Parathyroid adenoma (tissue), 2 donors: ENCODE measurements at regions not wholly inside any gene's neighbourhood (a gene's known extent, or its start where the extent isn't known, plus 50 kb on each side); places are given as distances from the start of the nearest gene placed in this dataset.
"Not testable (repeated sequence)": the region's sequence is repeated elsewhere in the genome, so short reads cannot be mapped to it uniquely, and the experiment has no call there.

Experiments
- H2AFZ ChIP-seq: fragments of 300-600 bp; sonication (generic); one replicate; pipeline ENCODE4 v1.7.0; 2017; ENCODE audit warnings: antibody characterized with exemption, mild to moderate bottlenecking
- H3K27ac ChIP-seq: fragments of 300-600 bp; sonication (generic); one replicate; pipeline ENCODE4 v1.7.0; 2017
- H3K27me3 ChIP-seq: fragments of 300-600 bp; sonication (generic); one replicate; pipeline ENCODE4 v1.7.0; 2017; ENCODE audit warnings: low read length; ENCODE audit not compliant: control insufficient read depth, insufficient read depth
- H3K36me3 ChIP-seq: fragments of 300-600 bp; sonication (generic); one replicate; pipeline ENCODE4 v1.7.0; 2017; ENCODE audit warnings: low read length; ENCODE audit not compliant: control insufficient read depth, insufficient read depth
- H3K4me1 ChIP-seq: fragments of 300-600 bp; sonication (generic); one replicate; pipeline ENCODE4 v1.7.0; 2017; ENCODE audit warnings: control low read depth
- H3K4me2 ChIP-seq: fragments of 300-600 bp; sonication (generic); one replicate; pipeline ENCODE4 v1.7.0; 2017; ENCODE audit warnings: low read length
- H3K4me3 ChIP-seq: fragments of 300-600 bp; sonication (generic); one replicate; pipeline ENCODE4 v1.7.0; 2017; ENCODE audit warnings: low read depth, low read length
- H3K79me2 ChIP-seq: fragments of 300-600 bp; sonication (generic); one replicate; pipeline ENCODE4 v1.7.0; 2017; ENCODE audit warnings: control low read depth
- H3K9ac ChIP-seq: fragments of 300-600 bp; sonication (generic); one replicate; pipeline ENCODE4 v1.7.0; 2017; ENCODE audit warnings: mild to moderate bottlenecking
- H3K9me3 ChIP-seq: fragments of 300-600 bp; sonication (generic); one replicate; pipeline ENCODE4 v1.7.0; 2017; ENCODE audit warnings: low read length; ENCODE audit not compliant: control insufficient read depth
- TF ChIP-seq, protein P1 (sequence below): fragments of 300-600 bp; sonication (generic); IDR thresholded peaks from one replicate; pipeline ENCODE4 v1.7.0; 2017; ENCODE audit warnings: antibody characterized with exemption, mild to moderate bottlenecking
- donor health status: primary hyperparathyroidism.

DNA sequence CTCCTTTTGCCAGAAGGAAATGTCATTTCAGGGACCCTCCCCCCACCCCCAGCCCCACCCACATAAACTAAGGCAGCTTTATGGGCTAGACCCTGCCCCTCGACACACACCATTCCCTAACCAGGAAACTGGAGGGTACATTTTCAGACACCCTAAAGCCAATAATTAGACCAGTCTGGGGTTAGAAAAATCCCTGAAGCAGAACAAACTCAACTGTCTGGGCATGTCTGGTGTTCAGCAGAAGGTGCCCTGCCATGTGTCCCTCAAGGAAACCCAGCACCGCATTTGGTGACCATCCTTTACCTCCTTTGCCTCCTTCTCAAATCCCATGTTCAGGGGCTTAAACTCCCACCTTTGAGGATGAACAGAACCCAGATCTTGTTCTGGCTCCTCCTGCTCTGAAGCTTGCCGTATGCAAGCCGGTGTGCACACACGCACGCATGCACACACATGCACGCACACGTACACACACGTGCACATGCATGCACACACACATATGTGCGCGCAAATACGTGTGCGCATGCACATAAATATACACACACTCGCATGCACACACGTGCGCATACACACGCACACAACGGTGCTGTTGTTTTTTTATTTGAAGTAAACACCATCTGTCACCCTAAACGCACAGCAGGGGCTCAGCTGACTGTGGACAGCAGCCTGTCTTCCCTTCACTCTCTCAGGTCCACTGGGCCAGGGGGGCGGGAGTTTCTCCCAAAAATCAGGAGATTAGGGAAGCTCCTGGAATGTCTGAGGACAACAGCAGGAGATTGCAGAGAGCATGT is 156.8 kb upstream of the TNRC6C start:
- Histone ChIP-seq H3K27ac (no peak overlapping the region), H3K27me3 (peaks cover 4% of the 10 kb centered on the region), H2AFZ (no peak overlapping the region), H3K4me1 (no peaks in the 10 kb centered on the region), H3K9me3 (no peaks in the 10 kb centered on the region), H3K79me2 (no peaks in the 10 kb centered on the region), H3K9ac (no peak overlapping the region), H3K4me3 (no peak overlapping the region), H3K4me2 (no peak overlapping the region), H3K36me3 (no peaks in the 10 kb centered on the region)
- TF ChIP-seq, protein P1, sequence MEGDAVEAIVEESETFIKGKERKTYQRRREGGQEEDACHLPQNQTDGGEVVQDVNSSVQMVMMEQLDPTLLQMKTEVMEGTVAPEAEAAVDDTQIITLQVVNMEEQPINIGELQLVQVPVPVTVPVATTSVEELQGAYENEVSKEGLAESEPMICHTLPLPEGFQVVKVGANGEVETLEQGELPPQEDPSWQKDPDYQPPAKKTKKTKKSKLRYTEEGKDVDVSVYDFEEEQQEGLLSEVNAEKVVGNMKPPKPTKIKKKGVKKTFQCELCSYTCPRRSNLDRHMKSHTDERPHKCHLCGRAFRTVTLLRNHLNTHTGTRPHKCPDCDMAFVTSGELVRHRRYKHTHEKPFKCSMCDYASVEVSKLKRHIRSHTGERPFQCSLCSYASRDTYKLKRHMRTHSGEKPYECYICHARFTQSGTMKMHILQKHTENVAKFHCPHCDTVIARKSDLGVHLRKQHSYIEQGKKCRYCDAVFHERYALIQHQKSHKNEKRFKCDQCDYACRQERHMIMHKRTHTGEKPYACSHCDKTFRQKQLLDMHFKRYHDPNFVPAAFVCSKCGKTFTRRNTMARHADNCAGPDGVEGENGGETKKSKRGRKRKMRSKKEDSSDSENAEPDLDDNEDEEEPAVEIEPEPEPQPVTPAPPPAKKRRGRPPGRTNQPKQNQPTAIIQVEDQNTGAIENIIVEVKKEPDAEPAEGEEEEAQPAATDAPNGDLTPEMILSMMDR, result no peak

DNA sequence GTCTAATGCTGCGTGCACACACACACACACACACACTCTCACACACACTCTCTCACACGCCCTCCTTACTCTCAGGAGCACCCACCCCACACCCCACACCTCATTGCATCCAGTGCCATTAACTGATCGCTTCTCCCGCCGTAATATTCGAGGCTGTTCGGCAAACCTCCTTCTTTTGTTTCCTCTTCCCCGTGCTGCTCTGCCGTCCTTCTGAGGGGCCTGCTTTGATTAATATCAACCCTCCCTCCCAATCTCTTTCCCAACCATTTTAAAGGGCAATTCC is 156.2 kb upstream of the TNRC6C start:
- Histone ChIP-seq H3K9me3 (no peaks in the 10 kb centered on the region), H3K9ac (no peak overlapping the region), H3K4me2 (no peak overlapping the region), H3K4me3 (no peak overlapping the region), H3K79me2 (no peaks in the 10 kb centered on the region), H3K27ac (no peak overlapping the region), H3K27me3 (peaks cover 4% of the 10 kb centered on the region), H3K4me1 (no peaks in the 10 kb centered on the region), H3K36me3 (no peaks in the 10 kb centered on the region), H2AFZ (no peak overlapping the region)
- TF ChIP-seq, protein P1, result no peak

DNA sequence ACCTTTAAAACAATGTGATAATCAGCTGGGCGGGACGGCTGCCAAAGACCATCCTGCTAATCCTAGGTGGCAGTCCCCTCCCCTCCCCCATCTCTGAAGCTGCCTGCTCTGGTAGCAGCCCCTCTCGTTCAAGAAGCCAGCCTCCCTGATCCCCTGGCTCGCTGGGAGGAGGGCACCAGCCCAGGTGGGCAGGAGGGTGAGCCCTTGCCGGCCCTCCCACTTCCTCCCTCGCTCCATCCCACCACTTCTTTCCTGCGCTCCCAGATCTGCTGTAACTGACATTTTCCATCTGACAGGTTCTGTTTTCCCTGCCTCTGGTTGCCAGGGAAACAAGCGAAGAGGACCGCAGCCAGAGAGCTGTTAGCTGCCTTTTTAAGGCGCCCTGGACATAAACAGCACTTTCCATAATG is 155.7 kb upstream of the TNRC6C start:
- Histone ChIP-seq H3K36me3 (no peaks in the 10 kb centered on the region), H3K9ac (no peak overlapping the region), H3K27me3 (peaks cover 4% of the 10 kb centered on the region), H3K27ac (no peak overlapping the region), H2AFZ (no peak overlapping the region), H3K4me2 (no peak overlapping the region), H3K79me2 (no peaks in the 10 kb centered on the region), H3K4me1 (no peaks in the 10 kb centered on the region), H3K9me3 (no peaks in the 10 kb centered on the region), H3K4me3 (no peak overlapping the region)
- TF ChIP-seq, protein P1, result no peak

DNA sequence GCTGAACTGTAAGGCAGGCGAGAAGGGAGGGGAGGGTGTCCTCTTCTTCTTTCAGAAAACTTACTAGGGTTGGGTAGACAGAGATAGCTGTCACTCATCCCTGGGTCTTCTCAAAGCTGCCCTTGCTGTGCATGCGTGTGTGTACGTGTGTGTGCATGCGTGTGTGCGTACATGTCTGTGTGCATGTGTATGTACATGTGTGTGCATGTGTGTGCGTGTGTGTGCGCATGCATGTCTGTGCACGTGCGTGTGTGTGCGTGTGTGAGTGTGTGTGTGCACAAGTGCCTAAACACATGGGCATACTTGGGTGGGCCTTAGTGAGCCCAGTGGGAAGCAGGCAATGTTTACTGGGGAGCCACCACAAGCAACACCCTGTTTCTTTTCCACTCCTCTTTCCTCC is 154.8 kb upstream of the TNRC6C start:
- H3K27me3 ChIP-seq, result peaks cover 4% of the 10 kb centered on the region
- no peaks in the 10 kb centered on the region for H3K36me3 ChIP-seq
- no peaks in the 10 kb centered on the region for H3K4me1 ChIP-seq
- H3K79me2 ChIP-seq, result no peaks in the 10 kb centered on the region
- no peak overlapping the region for H3K4me3 ChIP-seq
- no peak overlapping the region for H3K4me2 ChIP-seq
- TF ChIP-seq, protein P1, result no peak
- no peaks in the 10 kb centered on the region for H3K9me3 ChIP-seq
- H3K9ac ChIP-seq, result no peak overlapping the region
- no peak overlapping the region for H2AFZ ChIP-seq
- H3K27ac ChIP-seq, result no peak overlapping the region

DNA sequence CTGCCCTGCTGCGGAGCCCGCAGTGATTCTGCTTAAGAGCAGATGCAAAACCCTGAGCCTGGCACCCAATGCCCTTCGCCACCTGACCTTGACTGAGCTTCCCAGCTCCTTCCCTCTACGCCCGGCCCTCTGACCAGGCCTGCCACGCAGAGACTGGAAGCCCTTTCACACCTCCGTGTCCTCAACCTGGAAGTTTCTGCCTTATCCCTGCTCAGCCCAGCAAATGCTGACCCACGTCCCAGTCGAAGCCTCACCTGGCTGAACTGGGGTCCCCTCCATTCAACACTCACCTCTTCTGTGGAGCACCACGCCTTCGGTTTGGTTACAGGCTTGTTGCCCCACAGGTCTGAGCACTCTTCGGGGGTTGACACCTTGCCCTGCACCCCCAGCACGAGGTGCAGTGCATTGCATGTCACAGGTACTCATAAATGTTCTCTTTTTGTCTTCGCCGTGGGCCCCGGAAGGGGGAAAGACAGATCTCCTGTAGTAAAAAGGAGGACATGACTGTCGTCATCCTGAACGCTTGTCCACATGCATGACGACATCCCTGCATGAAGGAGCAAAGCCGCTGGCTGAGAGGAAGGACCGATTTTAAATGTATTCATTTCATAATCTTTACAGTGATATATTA is 153.6 kb upstream of the TNRC6C start:
- H2AFZ ChIP-seq, result no peak overlapping the region
- H3K79me2 ChIP-seq, result no peaks in the 10 kb centered on the region
- H3K27ac ChIP-seq, result no peak overlapping the region
- no peaks in the 10 kb centered on the region for H3K36me3 ChIP-seq
- H3K9ac ChIP-seq, result no peak overlapping the region
- no peak overlapping the region for H3K4me2 ChIP-seq
- no peak overlapping the region for H3K4me3 ChIP-seq
- H3K27me3 ChIP-seq, result peaks cover 4% of the 10 kb centered on the region
- H3K4me1 ChIP-seq, result no peaks in the 10 kb centered on the region
- H3K9me3 ChIP-seq, result no peaks in the 10 kb centered on the region
- TF ChIP-seq, protein P1, result no peak

DNA sequence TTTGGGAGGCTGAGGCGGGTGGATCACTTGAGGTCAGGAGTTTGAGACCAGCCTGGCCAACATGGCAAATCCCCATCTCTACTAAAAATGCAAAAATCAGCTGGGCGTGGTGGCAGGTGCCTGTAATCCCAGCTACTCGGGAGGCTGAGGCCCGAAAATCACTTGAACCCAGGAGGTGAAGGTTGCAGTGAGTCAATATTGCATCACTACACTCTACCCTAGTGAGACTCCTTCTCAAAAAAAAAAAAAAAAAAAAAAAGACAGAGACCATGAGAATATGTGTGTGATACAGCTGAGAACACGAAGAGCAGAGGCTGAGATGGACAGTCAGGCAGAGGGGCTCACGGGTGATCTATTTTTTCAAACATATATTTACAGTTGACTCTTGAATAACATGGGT is 152.5 kb upstream of the TNRC6C start:
- H2AFZ ChIP-seq, H3K9ac ChIP-seq, H3K27ac ChIP-seq, H3K9me3 ChIP-seq, H3K4me3 ChIP-seq, H3K36me3 ChIP-seq, H3K79me2 ChIP-seq, H3K27me3 ChIP-seq, H3K4me2 ChIP-seq, H3K4me1 ChIP-seq: not testable (repeated sequence)
